Skeletal muscle satellite cell (primary cell): ENCODE measurements at regions not wholly inside any gene's neighbourhood (a gene's known extent, or its start where the extent isn't known, plus 50 kb on each side); places are given as distances from the start of the nearest gene placed in this dataset.

ENCODE experiments used
- H3K27me3 ChIP-seq: 2 replicates; pipeline ENCODE4 v1.7.0; 2013; ENCODE audit warnings: low read length; ENCODE audit not compliant: control insufficient read depth, insufficient read depth
- H3K36me3 ChIP-seq: 2 replicates; pipeline ENCODE4 v1.7.0; 2013; ENCODE audit warnings: mild to moderate bottlenecking, control low read depth, low read length; ENCODE audit not compliant: insufficient read depth
- H3K4me1 ChIP-seq: 2 replicates; pipeline ENCODE4 v1.7.0; 2013; ENCODE audit warnings: low read length; ENCODE audit not compliant: control insufficient read depth, insufficient read depth
- H3K4me2 ChIP-seq: 2 replicates; pipeline ENCODE4 v1.7.0; 2013; ENCODE audit warnings: mild to moderate bottlenecking, low read length
- H3K4me3 ChIP-seq: 2 replicates; pipeline ENCODE4 v1.7.0; 2013; ENCODE audit warnings: low read length
- H3K9ac ChIP-seq: 2 replicates; pipeline ENCODE4 v1.7.0; 2013; ENCODE audit warnings: mild to moderate bottlenecking, low read depth, low read length, moderate library complexity
- H3K9me3 ChIP-seq: replicated peaks from 2 replicates; pipeline ENCODE4 v1.7.0; 2013; ENCODE audit warnings: mild to moderate bottlenecking, control low read depth, low read length

DNA sequence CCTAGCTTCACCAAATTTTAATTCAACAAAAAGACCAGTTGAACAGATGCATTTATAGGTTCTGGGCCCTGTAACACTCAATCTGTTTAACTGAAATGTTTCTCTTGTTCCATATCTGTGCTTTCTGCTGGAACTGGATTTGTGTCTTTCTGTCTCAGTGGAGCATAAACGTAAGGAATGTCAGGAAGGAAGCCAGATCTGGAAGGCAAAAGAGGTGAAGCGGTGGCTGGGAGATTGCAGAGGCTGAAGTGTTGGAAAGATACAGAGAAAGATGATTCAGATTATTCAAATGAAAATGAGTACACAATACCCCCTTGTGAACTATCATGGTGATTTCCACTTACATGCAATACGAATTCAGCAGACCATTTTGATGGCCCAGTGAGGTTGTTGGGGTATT, 406.8 kb downstream of the BRINP1 start:
- Histone ChIP-seq H3K9me3 (no peaks in the 10 kb centered on the region), H3K9ac (no peak overlapping the region), H3K4me3 (no peak overlapping the region), H3K36me3 (no peaks in the 10 kb centered on the region), H3K4me2 (no peak overlapping the region), H3K27me3 (no peaks in the 10 kb centered on the region), H3K4me1 (peaks cover 8% of the 10 kb centered on the region)

DNA sequence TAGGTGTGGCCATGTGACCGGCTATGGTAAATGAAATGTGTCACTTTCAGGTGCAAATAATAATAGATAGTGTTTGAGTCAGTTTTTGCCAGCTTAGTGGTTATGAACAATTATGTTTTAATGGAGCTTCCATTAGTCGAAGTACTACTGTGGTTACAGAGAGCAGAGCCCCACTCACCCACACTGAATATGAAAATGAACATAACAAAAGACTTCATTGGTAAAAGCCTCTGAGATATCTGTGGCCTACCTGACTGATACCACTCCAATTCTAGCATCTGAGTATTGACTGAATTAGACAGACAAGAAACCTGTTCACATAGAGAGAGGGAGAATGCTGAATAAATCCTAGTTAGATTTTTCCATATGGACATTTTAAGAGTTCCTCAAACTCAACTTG, 405.6 kb downstream of the BRINP1 start:
- H3K27me3 ChIP-seq = no peaks in the 10 kb centered on the region
- no peak overlapping the region for H3K4me2 ChIP-seq
- H3K4me1 ChIP-seq = peaks cover 8% of the 10 kb centered on the region
- no peaks in the 10 kb centered on the region for H3K36me3 ChIP-seq
- H3K4me3 ChIP-seq = no peak overlapping the region
- H3K9ac ChIP-seq = no peak overlapping the region
- no peaks in the 10 kb centered on the region for H3K9me3 ChIP-seq

DNA sequence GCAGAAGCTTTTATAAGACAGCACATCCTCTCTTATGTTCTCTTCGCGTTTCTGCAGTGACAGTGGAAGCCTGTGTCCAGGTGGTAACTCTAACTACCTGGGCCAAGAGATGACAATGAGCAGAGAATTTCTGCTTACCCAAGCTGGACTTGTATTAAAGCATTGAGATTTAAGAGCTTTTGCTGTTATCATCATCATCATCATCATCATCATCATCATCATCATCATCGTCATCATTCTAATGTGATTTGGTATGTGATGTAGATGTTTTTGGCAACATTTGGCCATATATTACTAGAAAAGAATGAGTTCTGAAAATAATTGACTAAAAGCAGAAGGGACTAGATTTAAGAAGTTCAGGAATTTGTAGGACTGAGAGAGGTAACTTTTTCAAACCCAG, 401.3 kb downstream of the BRINP1 start:
- H3K4me2 ChIP-seq = no peak overlapping the region
- H3K4me1 ChIP-seq = no peaks in the 10 kb centered on the region
- no peaks in the 10 kb centered on the region for H3K9me3 ChIP-seq
- no peak overlapping the region for H3K4me3 ChIP-seq
- H3K9ac ChIP-seq = no peak overlapping the region
- H3K36me3 ChIP-seq = no peaks in the 10 kb centered on the region
- H3K27me3 ChIP-seq = no peaks in the 10 kb centered on the region

DNA sequence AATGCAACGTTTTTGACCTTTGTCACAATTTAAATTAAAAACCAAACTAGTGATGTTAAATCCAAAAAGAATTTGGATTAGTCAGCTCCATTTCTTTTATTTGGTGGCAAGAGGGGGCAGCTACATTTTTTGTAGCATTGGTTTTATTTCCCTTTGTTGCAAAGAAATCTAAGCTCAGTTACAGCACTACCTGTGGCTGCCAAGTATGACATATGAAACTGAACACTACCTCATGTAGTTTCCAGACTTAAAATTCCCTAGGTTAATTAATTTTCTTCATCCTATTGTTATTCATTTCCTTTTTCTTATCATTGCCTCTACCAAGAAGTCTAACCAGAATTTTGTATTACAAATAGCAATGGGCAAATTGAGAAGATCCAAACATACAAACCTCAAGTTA, 393.5 kb downstream of the BRINP1 start:
- Histone ChIP-seq H3K4me2 (no peak overlapping the region), H3K4me3 (no peak overlapping the region), H3K27me3 (no peaks in the 10 kb centered on the region), H3K4me1 (peaks cover 3% of the 10 kb centered on the region), H3K9ac (no peak overlapping the region), H3K9me3 (no peaks in the 10 kb centered on the region), H3K36me3 (no peaks in the 10 kb centered on the region)

DNA sequence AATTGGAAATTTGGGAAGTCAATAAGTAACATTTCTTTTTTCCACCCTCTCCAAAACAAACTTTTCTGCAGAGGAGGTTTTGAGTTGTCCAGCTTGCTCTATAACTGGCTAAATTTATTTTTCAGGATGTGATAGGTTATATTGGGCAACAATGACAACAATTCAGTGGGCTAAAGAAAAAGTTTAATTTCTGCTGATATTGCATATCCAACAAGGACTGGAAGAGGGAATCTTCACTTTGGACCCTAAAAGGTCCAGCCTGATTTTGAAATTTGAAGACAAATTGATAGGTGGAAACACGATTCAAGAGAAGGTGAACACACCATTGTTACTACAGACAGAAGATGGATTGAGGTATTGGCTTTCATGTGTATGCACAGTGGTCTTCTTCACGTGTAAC, 393.1 kb downstream of the BRINP1 start:
- no peaks in the 10 kb centered on the region for H3K36me3 ChIP-seq
- H3K27me3 ChIP-seq = no peaks in the 10 kb centered on the region
- no peak overlapping the region for H3K9ac ChIP-seq
- H3K4me2 ChIP-seq = no peak overlapping the region
- peaks cover 3% of the 10 kb centered on the region for H3K4me1 ChIP-seq
- H3K9me3 ChIP-seq = no peaks in the 10 kb centered on the region
- H3K4me3 ChIP-seq = no peak overlapping the region

DNA sequence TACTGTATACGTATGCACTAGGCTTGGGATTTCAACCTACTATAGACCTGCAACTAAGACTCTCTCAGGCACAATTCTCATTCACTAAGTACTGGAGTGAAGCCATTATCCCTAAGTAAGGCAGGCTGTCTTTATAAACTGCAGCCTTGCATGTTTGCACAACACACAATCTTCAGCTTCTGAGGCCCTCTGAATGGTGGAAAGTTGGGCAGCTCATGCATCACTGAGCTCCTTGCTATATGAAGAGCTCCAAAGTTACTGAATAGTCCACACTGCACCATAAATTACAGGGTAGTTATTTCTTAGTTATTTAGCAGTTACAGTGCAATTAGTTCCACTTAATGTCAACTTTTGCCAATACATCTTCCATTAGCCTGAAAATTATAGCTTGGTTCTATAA, 384.6 kb downstream of the BRINP1 start:
- Histone ChIP-seq H3K4me2 (no peak overlapping the region), H3K4me1 (no peaks in the 10 kb centered on the region), H3K9ac (no peak overlapping the region), H3K9me3 (no peaks in the 10 kb centered on the region), H3K4me3 (no peak overlapping the region), H3K36me3 (no peaks in the 10 kb centered on the region), H3K27me3 (no peaks in the 10 kb centered on the region)

DNA sequence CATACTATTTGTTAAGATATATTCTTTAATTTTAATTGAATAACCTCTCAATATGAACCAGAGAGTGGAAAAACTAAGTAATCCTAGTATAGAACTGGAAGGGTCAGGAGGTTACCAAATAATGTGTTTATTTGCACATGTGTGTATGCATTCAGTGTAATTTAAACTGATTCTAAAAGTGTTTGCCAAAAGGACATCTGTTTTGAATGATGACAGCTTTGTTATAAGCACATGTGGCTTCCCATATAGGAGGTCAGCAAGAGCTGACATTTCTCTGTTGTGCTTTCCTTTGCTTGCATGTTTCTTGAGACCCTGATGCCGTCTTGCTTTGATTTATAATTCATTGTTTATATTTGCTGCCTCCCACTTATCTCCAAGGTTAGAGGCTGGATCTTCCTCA, 383.4 kb downstream of the BRINP1 start:
- H3K4me3 ChIP-seq = no peak overlapping the region
- no peak overlapping the region for H3K4me2 ChIP-seq
- no peaks in the 10 kb centered on the region for H3K36me3 ChIP-seq

DNA sequence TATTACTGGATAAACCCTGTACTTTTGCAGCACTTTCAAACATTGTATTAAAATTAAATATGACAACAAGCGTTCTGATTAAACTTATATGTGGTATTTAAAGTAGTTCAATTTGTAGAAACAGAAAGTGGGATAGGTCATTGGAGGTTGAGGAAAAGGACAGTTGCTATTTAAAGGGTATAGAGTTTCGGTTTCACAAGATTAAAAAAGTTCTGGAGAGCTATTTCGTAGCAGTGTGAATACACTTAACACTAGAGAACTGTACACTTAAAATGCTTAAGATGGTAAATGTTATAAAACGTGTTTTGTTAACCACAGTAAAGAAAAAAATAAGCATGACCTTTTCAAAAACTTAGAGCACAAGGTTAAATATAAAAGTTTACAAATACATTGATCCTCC, 382.1 kb downstream of the BRINP1 start:
- Histone ChIP-seq H3K9ac (no peak overlapping the region), H3K4me1 (no peaks in the 10 kb centered on the region), H3K4me2 (no peak overlapping the region), H3K36me3 (no peaks in the 10 kb centered on the region), H3K27me3 (no peaks in the 10 kb centered on the region), H3K4me3 (no peak overlapping the region), H3K9me3 (no peaks in the 10 kb centered on the region)

More for the DNA sequence above, 383.4 kb downstream of the BRINP1 start:
- no peak overlapping the region for H3K9ac ChIP-seq
- H3K27me3 ChIP-seq = no peaks in the 10 kb centered on the region
- no peaks in the 10 kb centered on the region for H3K4me1 ChIP-seq
- H3K9me3 ChIP-seq = no peaks in the 10 kb centered on the region

DNA sequence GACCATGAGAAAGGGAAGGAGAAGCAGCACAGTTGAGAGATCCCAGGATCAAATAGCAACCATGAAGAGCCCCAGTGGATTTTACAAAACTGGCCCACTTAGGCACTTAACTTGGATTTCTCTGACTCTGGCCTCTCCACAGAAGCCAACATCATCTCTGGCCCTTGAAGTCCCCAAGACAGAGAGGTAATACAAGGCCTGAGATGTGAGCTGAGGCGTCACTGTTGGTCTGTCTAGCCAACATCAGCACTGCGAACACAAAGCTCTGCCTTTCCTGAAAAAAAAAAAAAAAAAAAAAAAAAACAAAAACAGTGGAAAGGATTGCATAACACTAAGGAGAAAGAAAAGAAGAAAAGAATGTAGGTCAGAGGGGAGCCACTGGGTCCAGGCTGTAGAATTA, 378.3 kb downstream of the BRINP1 start:
- no peaks in the 10 kb centered on the region for H3K9me3 ChIP-seq
- H3K36me3 ChIP-seq = no peaks in the 10 kb centered on the region
- H3K27me3 ChIP-seq = no peaks in the 10 kb centered on the region
- peaks cover 5% of the 10 kb centered on the region for H3K4me1 ChIP-seq
- H3K4me2 ChIP-seq = no peak overlapping the region
- no peak overlapping the region for H3K4me3 ChIP-seq
- no peak overlapping the region for H3K9ac ChIP-seq

DNA sequence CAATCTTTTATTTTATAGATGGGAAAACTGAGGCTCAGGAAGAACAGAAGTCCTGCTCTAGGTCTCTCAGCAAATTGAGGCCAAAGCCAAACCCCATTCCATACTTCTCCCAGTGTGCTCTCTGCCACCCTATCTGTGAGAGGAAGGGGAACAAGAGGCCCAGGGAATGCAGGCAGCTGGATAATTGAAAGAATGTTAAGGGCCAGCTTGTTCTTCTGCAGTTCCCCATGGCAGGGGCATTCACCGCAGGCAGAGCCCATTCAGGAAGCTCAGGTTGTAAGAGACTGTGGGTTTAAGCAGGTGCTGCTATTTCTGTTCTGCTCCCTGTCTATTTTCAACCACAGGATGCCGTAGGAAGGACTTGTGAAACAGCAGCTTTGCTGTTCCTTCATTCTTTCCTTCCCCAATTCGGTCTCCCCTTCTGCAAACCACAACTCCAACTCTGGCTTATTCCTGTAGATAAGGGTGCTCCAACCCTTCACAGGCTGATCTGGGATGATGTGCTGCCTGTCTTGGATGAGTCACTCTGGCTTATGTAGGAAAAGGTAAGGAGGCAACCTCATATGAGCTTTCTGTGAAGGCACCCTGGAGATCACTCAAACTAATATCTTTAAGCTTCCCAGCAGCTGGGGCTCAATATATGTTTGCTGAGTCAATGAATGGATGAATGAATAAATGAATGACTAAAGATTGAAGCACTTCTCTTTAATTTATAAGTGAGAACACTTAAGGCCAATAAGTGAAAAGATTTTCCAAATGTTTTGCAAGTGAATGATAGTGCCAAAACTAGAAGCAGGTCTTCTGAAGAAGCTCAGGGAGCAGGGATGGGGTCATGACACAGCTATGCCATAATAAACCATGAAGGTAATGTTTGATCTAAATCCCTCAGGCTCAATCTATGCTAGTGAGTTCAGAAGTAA, 377.6 kb downstream of the BRINP1 start:
- Histone ChIP-seq H3K4me3 (no peak overlapping the region), H3K27me3 (no peaks in the 10 kb centered on the region), H3K4me1 (peaks cover 5% of the 10 kb centered on the region), H3K9ac (no peak overlapping the region), H3K9me3 (no peaks in the 10 kb centered on the region), H3K36me3 (no peaks in the 10 kb centered on the region), H3K4me2 (no peak overlapping the region)

DNA sequence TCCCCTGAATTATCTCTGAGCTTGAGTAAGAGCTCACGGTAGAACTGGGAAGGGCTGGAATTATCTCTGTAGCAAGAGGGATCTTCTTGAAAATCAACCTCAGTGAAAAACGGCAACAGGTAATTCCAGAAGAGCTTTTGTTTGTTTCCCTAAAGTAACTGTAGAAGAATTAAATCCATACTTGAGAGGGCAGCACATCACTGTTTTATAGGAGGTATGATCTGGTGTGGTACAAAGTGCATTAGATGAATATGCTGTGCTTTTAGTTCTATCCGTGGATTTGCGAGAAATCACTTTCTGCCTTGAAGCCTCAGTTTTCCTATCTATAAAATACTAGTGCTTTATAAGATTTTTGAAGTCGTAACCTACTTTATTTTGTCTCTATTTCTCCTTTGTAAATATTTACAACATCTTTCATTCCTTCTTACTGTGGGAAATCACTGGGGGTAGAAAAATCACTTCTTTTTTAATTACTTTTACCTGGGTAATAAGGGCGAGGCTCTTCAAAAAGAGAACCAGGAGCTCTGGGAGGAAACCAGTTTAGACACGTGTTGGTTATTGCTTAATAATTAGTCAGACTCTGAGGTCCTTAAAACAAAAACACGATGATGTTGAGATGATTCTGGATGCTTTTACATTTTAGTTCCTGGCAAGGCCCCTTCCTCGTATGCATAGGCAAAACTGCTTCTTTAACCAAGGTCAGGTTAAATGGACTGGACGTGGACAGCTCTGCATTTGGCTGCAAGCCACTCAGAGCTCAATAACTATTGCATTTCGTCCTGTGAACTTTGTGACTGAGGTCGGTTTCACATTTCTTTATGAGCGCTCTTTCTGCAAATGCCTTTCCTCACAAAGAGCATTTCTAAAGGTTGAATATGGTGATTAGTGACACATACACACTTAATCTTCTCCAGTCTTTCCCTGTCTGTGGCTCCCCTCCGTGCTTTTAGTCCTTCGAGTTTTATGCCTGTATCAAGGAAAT, 376.1 kb downstream of the BRINP1 start:
- Histone ChIP-seq H3K36me3 (no peaks in the 10 kb centered on the region), H3K9me3 (no peaks in the 10 kb centered on the region), H3K4me3 (no peak overlapping the region), H3K9ac (no peak overlapping the region), H3K4me2 (no peak overlapping the region), H3K4me1 (peaks cover 5% of the 10 kb centered on the region), H3K27me3 (no peaks in the 10 kb centered on the region)
